GM18873 (cell line): ENCODE measurements at regions not wholly inside any gene's neighbourhood (a gene's known extent, or its start where the extent isn't known, plus 50 kb on each side); places are given as distances from the start of the nearest gene placed in this dataset.
"Not testable (repeated sequence)": the region's sequence is repeated elsewhere in the genome, so short reads cannot be mapped to it uniquely, and the experiment has no call there.

Experiments
- ATAC-seq: cut with Tn5 transposase; IDR thresholded peaks from one replicate; pipeline ENCODE4 v1.9.1; 2021; ENCODE audit warnings: mild to moderate bottlenecking, moderate library complexity, moderate number of reproducible peaks; ENCODE audit not compliant: unreplicated experiment, low FRiP score

- ATAC-seq = no peak
Observed at GRCh38 chr10:8173243-8173865, 118.9 kb downstream of the GATA3 start.

- no peak for ATAC-seq
Observed at GRCh38 chr10:8173866-8174243, 119.4 kb downstream of the GATA3 start.

GRCh38 chr10:8174762-8175161, 120.3 kb downstream of the GATA3 start:
- no peak for ATAC-seq

GRCh38 chr10:8177526-8177925, 123.0 kb downstream of the GATA3 start:
- ATAC-seq = not testable (repeated sequence)

- ATAC-seq = not testable (repeated sequence)
Observed at GRCh38 chr10:8179773-8180172, 125.3 kb downstream of the GATA3 start.

GRCh38 chr10:8180360-8181109, 126.0 kb downstream of the GATA3 start:
- no peak for ATAC-seq

GRCh38 chr10:8181496-8182157, 127.1 kb downstream of the GATA3 start:
- no peak for ATAC-seq

- no peak for ATAC-seq
Observed at GRCh38 chr10:8182806-8183205, 128.3 kb downstream of the GATA3 start.

- no peak for ATAC-seq
Observed at GRCh38 chr10:8183241-8183704, 128.8 kb downstream of the GATA3 start.

GRCh38 chr10:8187171-8187666, 132.7 kb downstream of the GATA3 start:
- no peak for ATAC-seq

GRCh38 chr10:8189458-8189857, 135.0 kb downstream of the GATA3 start:
- ATAC-seq = no peak

- no peak for ATAC-seq
Observed at GRCh38 chr10:8192301-8192700, 137.8 kb downstream of the GATA3 start.

- no peak for ATAC-seq
Observed at GRCh38 chr10:8193546-8193945, 139.1 kb downstream of the GATA3 start.

- ATAC-seq = no peak
Observed at GRCh38 chr10:8194050-8194449, 139.6 kb downstream of the GATA3 start.

GRCh38 chr10:8206882-8207281, 152.4 kb downstream of the GATA3 start:
- no peak for ATAC-seq

- no peak for ATAC-seq
Observed at GRCh38 chr10:8211631-8212030, 157.1 kb downstream of the GATA3 start.

- ATAC-seq = no peak
Observed at GRCh38 chr10:8213735-8214134, 159.2 kb downstream of the GATA3 start.

- no peak for ATAC-seq
Observed at GRCh38 chr10:8214587-8214986, 160.1 kb downstream of the GATA3 start.

GRCh38 chr10:8216893-8217292, 162.4 kb downstream of the GATA3 start:
- no peak for ATAC-seq

- ATAC-seq = no peak
Observed at GRCh38 chr10:8221451-8221850, 167.0 kb downstream of the GATA3 start.

GRCh38 chr10:8224591-8224990, 170.1 kb downstream of the GATA3 start:
- ATAC-seq = no peak
